C4-2B (cell line): ENCODE measurements at regions not wholly inside any gene's neighbourhood (a gene's known extent, or its start where the extent isn't known, plus 50 kb on each side); places are given as distances from the start of the nearest gene placed in this dataset.
A peak's percentile ranks its signal among the peaks of the same experiment; 100 is the strongest.

Source experiments
- H3K27ac ChIP-seq: fragments of 450-650 bp; 2 replicates; pipeline ENCODE4 v1.5.1; 2017
- CTCF ChIP-seq: fragments of 450-650 bp; conservative IDR thresholded peaks from 2 replicates; pipeline ENCODE4 v1.5.1; 2017; ENCODE audit warnings: mild to moderate bottlenecking
- ZFX ChIP-seq: fragments of 450-650 bp; IDR thresholded peaks from 2 replicates; pipeline ENCODE4 v1.6.1; 2017

- TF ChIP-seq CTCF = no peak
- TF ChIP-seq ZFX = no peak
- no peak overlapping the region for H3K27ac ChIP-seq
Observed at GRCh38 chr2:7745369-7745768, 828.2 kb downstream of the RNF144A start.

GRCh38 chr2:7748717-7749415 lies 831.7 kb downstream of the RNF144A start:
- TF ChIP-seq CTCF = no peak
- no peak for TF ChIP-seq ZFX
- peak overlapping the region; percentile 29; the same call in 1 of the 2 replicates for H3K27ac ChIP-seq

- no peak overlapping the region for H3K27ac ChIP-seq
- TF ChIP-seq ZFX (no peak), CTCF (no peak)
Observed at GRCh38 chr2:7749895-7750559, 832.8 kb downstream of the RNF144A start.

GRCh38 chr2:7752291-7752690 lies 835.1 kb downstream of the RNF144A start:
- no peak overlapping the region for H3K27ac ChIP-seq
- TF ChIP-seq ZFX (no peak), CTCF (no peak)

GRCh38 chr2:7753777-7754176 lies 836.6 kb downstream of the RNF144A start:
- TF ChIP-seq ZFX (no peak), CTCF (no peak)
- no peak overlapping the region for H3K27ac ChIP-seq

GRCh38 chr2:7755879-7756278 lies 838.7 kb downstream of the RNF144A start:
- no peak for TF ChIP-seq CTCF
- TF ChIP-seq ZFX = no peak
- H3K27ac ChIP-seq = no peak overlapping the region

GRCh38 chr2:7758073-7758759 lies 841.0 kb downstream of the RNF144A start:
- TF ChIP-seq CTCF = no peak
- no peak for TF ChIP-seq ZFX
- no peak overlapping the region for H3K27ac ChIP-seq
